ENCODE measurements at regions not wholly inside any gene's neighbourhood (a gene's known extent, or its start where the extent isn't known, plus 50 kb on each side); places are given as distances from the start of the nearest gene placed in this dataset.

- TF ChIP-seq MAZ (IDR thresholded peaks at IDR 0.05; ENCODE audit: borderline replicate concordance, low read depth, low read length) (no peak), CTCF (conservative IDR thresholded peaks at IDR 0.05; ENCODE audit: low read depth, low read length) (no peak), USF2 (IDR thresholded peaks at IDR 0.05; ENCODE audit: low read depth, low read length) (no peak), CHD1 (IDR thresholded peaks at IDR 0.05; ENCODE audit: low read depth, low read length) (no peak), SMC3 (IDR thresholded peaks at IDR 0.05; ENCODE audit: low read depth, low read length) (no peak), POLR2A (IDR thresholded peaks at IDR 0.05; ENCODE audit: low read depth, low read length) (no peak)
Observed at GRCh38 chr17:52384695-52385094, 226.2 kb upstream of the CA10 start.

Measured in IMR-90 (cell line).